Stimulated activated CD8-positive, alpha-beta memory T cell treated with anti-CD3 and anti-CD28 coated beads, Interleukin-7, amount 100 ng/mL, for 1 hour (primary cell): ENCODE measurements at regions not wholly inside any gene's neighbourhood (a gene's known extent, or its start where the extent isn't known, plus 50 kb on each side); places are given as distances from the start of the nearest gene placed in this dataset.
"Not testable (repeated sequence)": the region's sequence is repeated elsewhere in the genome, so short reads cannot be mapped to it uniquely, and the experiment has no call there.

Experiments used
- DNase-seq, 2 donors: peaks; one replicate each; pipeline ENCODE4 v3.0.0-alpha.2; 2020; ENCODE audit warnings: low read depth in 2 of 2

GRCh38 chr12:47410383-47410782 is 295.4 kb downstream of the RPAP3 start:
- no peak for DNase-seq

GRCh38 chr12:47409310-47409987 is 296.4 kb downstream of the RPAP3 start:
- DNase-seq, result no peak

- no peak for DNase-seq
Observed at GRCh38 chr12:47408171-47408871, 297.5 kb downstream of the RPAP3 start.

GRCh38 chr12:47407463-47408129 is 298.2 kb downstream of the RPAP3 start:
- DNase-seq, result no peak

GRCh38 chr12:47403681-47404080 is 302.1 kb downstream of the RPAP3 start:
- no peak for DNase-seq

- not testable (repeated sequence) for DNase-seq
Observed at GRCh38 chr12:47401196-47401595, 304.6 kb downstream of the RPAP3 start.

GRCh38 chr12:47400266-47400665 is 305.6 kb downstream of the RPAP3 start:
- DNase-seq, result no peak

GRCh38 chr12:47397664-47398281 is 308.1 kb downstream of the RPAP3 start:
- no peak for DNase-seq

- no peak for DNase-seq
Observed at GRCh38 chr12:47396902-47397663, 308.7 kb downstream of the RPAP3 start.

- DNase-seq, result no peak
Observed at GRCh38 chr12:47394070-47394469, 311.8 kb downstream of the RPAP3 start.

- DNase-seq, result no peak
Observed at GRCh38 chr12:47393403-47393790, 312.4 kb downstream of the RPAP3 start.

- peak; percentile 24 to 30 for DNase-seq
Observed at GRCh38 chr12:47391566-47391965, 311.8 kb upstream of the AMIGO2 start.

GRCh38 chr12:47388712-47389111 is 309.0 kb upstream of the AMIGO2 start:
- DNase-seq, result no peak

- DNase-seq, result no peak
Observed at GRCh38 chr12:47387994-47388393, 308.2 kb upstream of the AMIGO2 start.

- DNase-seq, result no peak
Observed at GRCh38 chr12:47385653-47386052, 305.9 kb upstream of the AMIGO2 start.

- no peak for DNase-seq
Observed at GRCh38 chr12:47383942-47384341, 304.2 kb upstream of the AMIGO2 start.

GRCh38 chr12:47382305-47382704 is 302.5 kb upstream of the AMIGO2 start:
- DNase-seq, result no peak

GRCh38 chr12:47378907-47379306 is 299.1 kb upstream of the AMIGO2 start:
- no peak for DNase-seq

- DNase-seq, result no peak
Observed at GRCh38 chr12:47378222-47378582, 298.4 kb upstream of the AMIGO2 start.

- no peak for DNase-seq
Observed at GRCh38 chr12:47377414-47378221, 297.9 kb upstream of the AMIGO2 start.

GRCh38 chr12:47376927-47377326 is 297.2 kb upstream of the AMIGO2 start:
- DNase-seq, result no peak
